Endometrial microvascular endothelial cells (primary cell): ENCODE measurements at regions not wholly inside any gene's neighbourhood (a gene's known extent, or its start where the extent isn't known, plus 50 kb on each side); places are given as distances from the start of the nearest gene placed in this dataset.
"Not testable (repeated sequence)": the region's sequence is repeated elsewhere in the genome, so short reads cannot be mapped to it uniquely, and the experiment has no call there.

Experiments
- in situ Hi-C: cut with HindIII; loops from 2 replicates; pipeline ENCODE4 v1.10.0; 2017; ENCODE audit warnings: low sequenced_read_pairs, low pct_unique_long_range_greater_than_20kb; ENCODE audit errors: inconsistent ontology term

DNA sequence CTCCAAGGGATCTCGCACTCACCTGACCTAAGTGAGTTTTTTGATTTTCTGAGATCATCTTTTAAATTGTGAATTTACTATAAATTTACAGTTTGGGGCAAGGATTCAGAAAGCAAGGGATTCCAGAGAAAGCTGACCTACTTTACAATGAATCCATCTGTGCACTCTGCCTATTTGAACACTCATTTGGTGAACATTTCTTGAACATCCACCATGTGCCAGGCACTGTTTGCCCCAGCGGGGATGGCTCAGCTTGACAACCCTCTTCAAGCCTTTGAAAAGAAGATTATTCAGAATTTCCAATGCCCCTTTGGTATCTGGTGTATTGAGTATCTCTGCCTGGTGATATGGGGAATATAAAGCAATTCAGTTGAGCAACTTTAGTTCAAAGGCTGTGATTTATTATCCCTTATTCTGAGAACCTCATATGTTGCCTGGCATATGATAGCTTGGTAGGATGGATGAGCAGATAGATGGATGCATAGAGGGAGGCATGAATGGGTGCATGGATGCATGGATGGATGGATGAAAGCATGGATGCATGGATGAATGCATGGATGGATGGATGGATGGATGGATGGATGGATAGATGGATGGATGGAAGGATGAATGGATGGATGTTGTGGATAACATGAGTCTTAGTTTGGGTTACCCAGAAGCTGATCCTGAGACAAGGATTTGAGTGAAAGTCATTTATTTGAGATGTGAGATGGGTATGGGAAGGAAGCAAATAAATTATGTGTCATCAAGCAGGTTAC lies 149.7 kb upstream of the ZNF366 start:
- in situ Hi-C loops, result no loop called here

DNA sequence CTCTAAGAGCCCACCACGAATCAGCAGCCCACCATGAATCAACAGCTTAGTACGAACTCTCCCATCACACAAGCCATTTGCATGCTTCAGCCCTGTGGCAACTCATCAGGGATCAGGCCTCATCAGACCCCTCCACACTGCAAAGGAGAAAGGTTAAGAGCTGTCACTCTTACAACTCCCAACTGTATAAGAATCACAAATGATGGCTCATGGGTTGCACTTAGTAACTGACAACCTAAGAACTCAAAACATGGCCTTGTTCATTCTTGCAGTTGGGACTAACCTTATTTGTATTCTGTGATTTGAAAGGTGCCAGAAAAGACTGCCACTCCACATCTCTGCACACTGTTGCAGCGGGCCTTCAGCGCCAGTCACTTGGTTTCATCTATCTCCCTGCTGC lies 149.1 kb upstream of the ZNF366 start:
- in situ Hi-C loops, result no loop called here

DNA sequence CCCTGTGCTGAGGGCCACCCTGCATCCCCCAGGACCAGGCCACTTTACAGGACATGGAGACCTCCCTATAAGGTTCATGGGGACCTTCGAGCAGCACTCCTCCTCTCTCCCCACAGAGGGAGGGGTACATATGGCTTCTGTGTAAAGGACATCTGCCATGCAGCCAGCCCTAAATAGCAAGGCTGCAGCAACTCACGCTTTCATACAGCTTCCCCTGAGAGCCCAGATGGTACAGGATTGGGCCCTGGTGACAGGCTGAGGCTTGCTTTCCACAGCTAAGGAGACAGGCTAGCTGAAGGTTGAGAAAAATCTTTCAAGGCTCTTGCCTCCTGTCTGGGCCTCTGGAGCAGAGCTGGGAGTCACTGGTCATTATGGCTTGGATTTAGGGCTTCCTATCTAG lies 147.0 kb upstream of the ZNF366 start:
- in situ Hi-C loops, result no loop called here

DNA sequence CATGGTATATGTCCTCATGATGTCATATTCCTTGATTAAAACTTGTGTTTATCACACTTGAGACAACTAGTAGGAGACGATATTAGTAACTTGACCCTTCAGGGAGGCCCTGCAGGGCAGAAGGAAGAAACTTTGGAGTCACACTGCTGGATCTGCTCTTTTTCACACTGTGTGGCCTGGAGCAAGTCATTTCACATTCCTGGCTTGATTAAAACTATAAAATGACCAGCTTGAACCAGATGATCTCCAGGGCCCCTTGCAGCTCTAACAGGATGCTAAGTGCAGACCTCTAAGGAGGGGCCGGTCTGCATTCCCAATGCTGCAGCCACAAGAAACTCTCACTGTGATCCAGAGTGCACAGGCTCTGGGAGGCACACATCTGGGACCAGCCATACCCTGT lies 146.4 kb upstream of the ZNF366 start:
- in situ Hi-C loops, result no loop called here

GRCh38 chr5:72651779-72652178 lies 144.6 kb upstream of the ZNF366 start:
- in situ Hi-C loops, result no loop called here

DNA sequence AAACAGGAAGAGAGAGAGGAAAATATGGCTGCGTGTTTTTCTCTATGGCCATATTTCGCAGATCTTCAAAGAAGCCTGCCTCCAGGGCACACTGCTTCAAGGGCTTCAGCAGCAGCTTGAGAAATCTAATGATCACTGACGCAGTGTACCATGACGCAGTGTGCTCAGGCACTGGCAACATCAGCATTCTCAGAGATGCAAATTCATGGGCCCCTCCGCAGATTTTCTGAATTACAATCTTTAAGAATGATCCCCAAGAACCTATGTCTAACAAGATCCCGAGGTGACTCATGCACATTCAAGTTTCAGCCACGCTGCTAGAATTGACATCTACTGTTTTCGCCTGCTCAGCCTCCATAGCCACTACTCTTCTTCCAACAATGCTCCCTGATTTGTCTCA lies 143.9 kb upstream of the ZNF366 start:
- in situ Hi-C loops, result no loop called here

DNA sequence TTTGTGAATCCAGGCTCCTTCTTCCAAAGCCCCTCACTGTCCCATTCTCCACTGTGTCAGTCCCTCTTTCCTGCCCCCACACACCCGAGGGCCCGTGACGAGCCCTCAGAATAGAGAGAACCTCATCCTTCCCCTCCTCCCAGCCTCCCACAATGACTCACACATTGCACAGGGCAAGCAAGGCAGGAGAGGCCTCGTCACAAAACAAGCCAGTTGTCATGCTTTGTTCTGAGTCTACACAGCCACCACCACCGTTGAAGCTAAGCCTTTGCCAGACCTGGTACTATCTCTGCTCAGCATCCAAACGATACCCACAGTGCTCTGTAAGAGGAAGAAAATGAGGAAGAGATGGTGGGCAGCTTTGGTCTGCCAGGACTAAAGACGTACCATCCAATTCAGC lies 142.2 kb upstream of the ZNF366 start:
- in situ Hi-C loops, result no loop called here

DNA sequence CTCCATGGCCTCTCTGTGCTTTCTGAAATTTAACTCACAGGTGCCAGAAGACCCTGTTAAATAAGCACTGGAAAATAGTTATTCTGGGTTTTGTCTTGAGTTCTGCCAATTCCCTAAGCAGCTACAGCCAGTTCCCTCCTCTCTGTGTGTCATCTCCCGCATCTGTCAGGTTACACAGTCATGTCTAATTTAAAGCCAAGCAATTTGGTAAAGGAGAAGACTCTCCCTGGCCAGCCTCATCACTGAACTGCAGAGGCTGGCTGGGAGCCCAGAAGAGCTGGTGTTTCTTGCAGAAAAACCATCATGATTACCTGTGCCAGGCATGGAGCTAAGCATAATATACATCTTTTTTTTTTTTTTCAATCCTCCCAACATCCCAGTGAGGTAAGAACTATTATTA lies 141.3 kb upstream of the ZNF366 start:
- in situ Hi-C loops, result no loop called here

DNA sequence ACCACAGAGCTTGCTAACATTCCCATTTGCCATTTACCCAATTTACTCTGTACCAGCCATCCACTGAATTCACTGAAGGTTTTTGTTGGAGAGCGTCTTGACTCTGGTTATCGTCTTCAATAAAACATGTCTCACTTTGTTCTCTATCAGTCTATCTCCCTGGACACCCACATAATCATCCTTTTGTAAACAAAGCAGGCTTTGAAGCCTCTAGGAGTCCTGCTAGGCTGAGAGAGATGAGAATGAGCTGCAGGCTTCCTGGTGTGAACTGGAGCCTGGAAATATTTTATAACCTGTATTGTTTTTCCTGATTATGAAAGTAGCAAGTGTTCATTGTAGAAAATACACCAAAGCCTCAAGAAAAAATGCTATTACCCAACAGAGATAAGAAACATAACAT lies 140.6 kb upstream of the ZNF366 start:
- in situ Hi-C loops, result no loop called here

DNA sequence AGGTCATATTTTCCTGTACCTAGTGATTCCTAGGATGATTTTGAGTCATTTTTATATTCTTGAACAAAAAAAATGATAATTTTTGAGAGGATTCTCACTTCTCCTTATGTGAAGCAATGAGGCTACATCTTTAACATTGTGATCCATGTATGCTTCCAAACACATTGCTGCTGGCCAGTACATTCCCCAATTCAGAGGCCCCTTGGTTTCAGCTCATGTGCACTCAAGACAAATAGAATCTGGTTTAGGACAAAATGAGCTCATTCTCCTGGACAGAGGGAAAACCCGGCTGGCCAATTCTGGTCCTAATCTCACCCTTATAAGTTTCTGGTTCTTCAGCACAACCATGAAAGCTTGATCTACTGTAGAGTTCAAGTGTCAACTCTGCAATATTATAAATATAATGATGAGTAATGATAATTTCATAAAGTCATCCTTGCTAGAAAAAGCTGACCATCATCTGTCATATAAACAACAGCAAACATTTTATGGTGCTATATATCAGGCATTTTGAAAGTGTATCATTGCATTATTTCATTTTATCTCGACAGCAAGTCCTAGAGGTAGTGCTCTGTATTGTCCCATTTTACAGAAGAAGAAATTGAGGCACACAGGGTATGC lies 139.1 kb upstream of the ZNF366 start:
- in situ Hi-C loops, result no loop called here

- in situ Hi-C loops, result no loop called here
Observed at GRCh38 chr5:72645064-72645846, 138.0 kb upstream of the ZNF366 start.

DNA sequence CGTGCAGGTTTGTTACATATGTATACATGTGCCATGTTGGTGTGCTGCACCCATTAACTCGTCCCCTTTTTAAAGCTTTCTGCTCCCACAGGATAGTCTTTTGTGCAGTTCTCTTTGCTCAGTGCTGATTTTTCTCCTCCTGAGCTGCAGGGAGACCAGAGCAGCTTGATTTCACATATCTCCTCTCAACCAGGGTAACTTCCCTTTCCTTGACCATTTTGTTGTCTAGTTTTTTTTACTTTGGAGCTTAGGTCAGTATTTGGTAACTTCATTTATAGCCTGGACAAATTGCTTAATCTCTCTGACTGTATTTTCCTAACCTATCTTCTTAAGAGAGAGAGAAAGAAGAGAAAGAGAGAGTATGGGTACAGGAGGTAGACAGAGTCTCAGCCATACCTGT lies 137.1 kb upstream of the ZNF366 start:
- in situ Hi-C loops, result no loop called here

GRCh38 chr5:72641164-72641563 lies 134.0 kb upstream of the ZNF366 start:
- in situ Hi-C loops, result no loop called here

GRCh38 chr5:72637058-72637457 lies 129.8 kb upstream of the ZNF366 start:
- in situ Hi-C loops, result no loop called here

- in situ Hi-C loops, result not testable (repeated sequence)
Observed at GRCh38 chr5:72636565-72636964, 129.4 kb upstream of the ZNF366 start.

- in situ Hi-C loops, result no loop called here
Observed at GRCh38 chr5:72634444-72634843, 127.2 kb upstream of the ZNF366 start.

DNA sequence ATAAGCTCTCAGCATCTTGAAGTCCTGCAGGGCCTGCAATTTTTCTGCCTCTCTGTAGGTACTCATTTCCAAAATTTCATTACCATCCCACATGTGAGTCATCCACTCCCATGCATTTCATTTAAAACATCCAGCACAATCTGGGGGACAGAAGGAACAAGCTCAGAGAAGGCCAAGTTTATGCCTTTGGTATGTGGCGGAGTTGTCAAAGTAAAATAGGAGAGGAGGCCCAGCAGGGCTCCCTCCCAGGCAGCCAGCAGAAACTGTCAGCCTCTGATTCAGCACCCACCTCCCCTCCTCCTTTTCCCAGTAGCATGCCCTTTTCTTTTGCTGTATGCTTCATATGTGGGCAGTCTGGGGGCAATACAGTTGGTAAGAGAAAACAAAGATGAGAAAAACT lies 126.4 kb upstream of the ZNF366 start:
- in situ Hi-C loops, result no loop called here

DNA sequence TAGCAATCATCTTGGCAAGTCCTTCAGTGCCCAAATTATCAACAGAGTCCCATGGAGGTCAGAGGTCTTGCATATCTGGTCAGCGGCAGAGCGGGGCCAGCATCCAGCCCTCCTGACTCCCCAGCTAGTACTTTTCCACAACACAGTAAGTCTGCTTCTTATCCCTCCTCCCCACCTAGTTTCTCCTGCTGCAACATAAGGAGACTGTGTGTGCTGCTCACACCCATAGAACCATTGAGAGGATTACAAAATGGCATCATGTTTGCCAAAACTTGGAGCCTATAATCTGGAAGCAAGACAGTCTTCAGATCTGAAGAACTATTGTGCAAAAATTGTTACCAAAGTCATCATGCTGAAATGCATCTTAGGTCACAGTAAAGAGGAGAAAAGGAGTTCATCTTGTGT lies 125.8 kb upstream of the ZNF366 start:
- in situ Hi-C loops, result no loop called here

- in situ Hi-C loops, result no loop called here
Observed at GRCh38 chr5:72630721-72631120, 123.5 kb upstream of the ZNF366 start.

DNA sequence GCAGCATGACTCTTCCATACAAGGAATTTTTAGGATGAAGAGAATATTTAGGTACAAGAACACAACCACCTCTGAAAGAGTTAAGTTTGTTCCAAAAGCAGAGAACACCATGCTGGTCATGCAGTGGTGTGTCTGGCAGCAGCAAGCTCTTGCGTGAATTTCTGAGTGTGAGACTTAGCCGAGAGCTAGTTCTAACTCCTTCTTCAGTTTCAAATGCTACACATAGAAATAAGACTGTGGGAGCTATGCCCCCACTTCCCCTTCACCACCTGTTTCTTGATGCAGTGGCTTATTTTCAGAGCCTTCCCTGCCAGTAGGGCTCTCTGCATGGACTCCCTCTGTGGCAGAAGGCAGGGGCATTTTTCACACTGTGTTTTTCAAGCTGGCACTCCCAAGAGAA lies 122.9 kb upstream of the ZNF366 start:
- in situ Hi-C loops, result no loop called here
